ENCODE measurements at regions not wholly inside any gene's neighbourhood (a gene's known extent, or its start where the extent isn't known, plus 50 kb on each side); places are given as distances from the start of the nearest gene placed in this dataset.

- H3K36me3 Mint-ChIP-seq (ENCODE audit: low read depth), result no peaks in the 10 kb centered on the region
- H3K9me3 Mint-ChIP-seq, result peaks cover 2% of the 10 kb centered on the region
- H3K27ac Mint-ChIP-seq, result no peak overlapping the region
- H3K27me3 Mint-ChIP-seq (ENCODE audit: low read depth, poor library complexity), result no peaks in the 10 kb centered on the region
- peak; percentile 12 for DNase-seq
- H3K4me3 Mint-ChIP-seq, result no peak overlapping the region
- peak; percentile 44 for TF ChIP-seq CTCF (IDR thresholded peaks at IDR 0.05)
- no peaks in the 10 kb centered on the region for H3K4me1 Mint-ChIP-seq
Measured at GRCh38 chr7:10128748-10129147, 844.9 kb upstream of the PHF14 start.

- H3K36me3 Mint-ChIP-seq (ENCODE audit: low read depth), result no peaks in the 10 kb centered on the region
- no peak for DNase-seq
- no peak overlapping the region for H3K4me3 Mint-ChIP-seq
- peak overlapping the region; percentile 0 for H3K27ac Mint-ChIP-seq
- H3K9me3 Mint-ChIP-seq, result peaks cover 6% of the 10 kb centered on the region
- H3K4me1 Mint-ChIP-seq, result peaks cover 4% of the 10 kb centered on the region
- no peaks in the 10 kb centered on the region for H3K27me3 Mint-ChIP-seq (ENCODE audit: low read depth, poor library complexity)
- no peak for TF ChIP-seq CTCF (IDR thresholded peaks at IDR 0.05)
Measured at GRCh38 chr7:10138087-10138854, 835.4 kb upstream of the PHF14 start.

- no peaks in the 10 kb centered on the region for H3K9me3 Mint-ChIP-seq
- peaks cover 3% of the 10 kb centered on the region for H3K27me3 Mint-ChIP-seq (ENCODE audit: low read depth, poor library complexity)
- no peaks in the 10 kb centered on the region for H3K4me1 Mint-ChIP-seq
- no peak for DNase-seq
- H3K36me3 Mint-ChIP-seq (ENCODE audit: low read depth), result no peaks in the 10 kb centered on the region
- no peak overlapping the region for H3K27ac Mint-ChIP-seq
- no peak for TF ChIP-seq CTCF (IDR thresholded peaks at IDR 0.05)
- H3K4me3 Mint-ChIP-seq, result no peak overlapping the region
Measured at GRCh38 chr7:10146271-10146670, 827.4 kb upstream of the PHF14 start.

- H3K36me3 Mint-ChIP-seq (ENCODE audit: low read depth), result no peaks in the 10 kb centered on the region
- H3K27ac Mint-ChIP-seq, result no peak overlapping the region
- H3K4me1 Mint-ChIP-seq, result no peaks in the 10 kb centered on the region
- no peak overlapping the region for H3K4me3 Mint-ChIP-seq
- no peak for TF ChIP-seq CTCF (IDR thresholded peaks at IDR 0.05)
- no peaks in the 10 kb centered on the region for H3K27me3 Mint-ChIP-seq (ENCODE audit: low read depth, poor library complexity)
- H3K9me3 Mint-ChIP-seq, result no peaks in the 10 kb centered on the region
- DNase-seq, result no peak
Measured at GRCh38 chr7:10156972-10157371, 816.7 kb upstream of the PHF14 start.

GRCh38 chr7:10181996-10182395, 791.7 kb upstream of the PHF14 start:
- DNase-seq, result no peak
- Mint-ChIP-seq H3K9me3 (no peaks in the 10 kb centered on the region), H3K36me3 (ENCODE audit: low read depth) (no peaks in the 10 kb centered on the region), H3K4me3 (no peak overlapping the region), H3K27me3 (ENCODE audit: low read depth, poor library complexity) (no peaks in the 10 kb centered on the region), H3K4me1 (no peaks in the 10 kb centered on the region), H3K27ac (no peak overlapping the region)
- TF ChIP-seq CTCF (IDR thresholded peaks at IDR 0.05), result no peak

- no peak overlapping the region for H3K27ac Mint-ChIP-seq
- H3K4me3 Mint-ChIP-seq, result no peak overlapping the region
- H3K27me3 Mint-ChIP-seq (ENCODE audit: low read depth, poor library complexity), result no peaks in the 10 kb centered on the region
- no peak for TF ChIP-seq CTCF (IDR thresholded peaks at IDR 0.05)
- H3K36me3 Mint-ChIP-seq (ENCODE audit: low read depth), result no peaks in the 10 kb centered on the region
- H3K9me3 Mint-ChIP-seq, result no peaks in the 10 kb centered on the region
- DNase-seq, result no peak
- H3K4me1 Mint-ChIP-seq, result no peaks in the 10 kb centered on the region
Measured at GRCh38 chr7:10192074-10192473, 781.6 kb upstream of the PHF14 start.
